ENCODE measurements at regions not wholly inside any gene's neighbourhood (a gene's known extent, or its start where the extent isn't known, plus 50 kb on each side); places are given as distances from the start of the nearest gene placed in this dataset.

GRCh38 chr15:62787401-62787800 lies 255.1 kb upstream of the TPM1 start:
- Histone ChIP-seq H3K27me3 (no peaks in the 10 kb centered on the region), H3K27ac (no peak overlapping the region), H3K36me3 (peaks cover 8% of the 10 kb centered on the region), H3K9me3 (no peaks in the 10 kb centered on the region), H3K4me1 (peaks cover 0 to 10% of the 10 kb centered on the region in 2 donors), H3K4me3 (no peak overlapping the region)
- TF ChIP-seq CTCF (IDR thresholded peaks at IDR 0.05), result no peak
- no peak for DNase-seq (ENCODE audit: low spot score)

GRCh38 chr15:62788224-62788623 lies 254.3 kb upstream of the TPM1 start:
- no peak for TF ChIP-seq CTCF (IDR thresholded peaks at IDR 0.05)
- H3K4me3 ChIP-seq, result no peak overlapping the region
- no peak for DNase-seq (ENCODE audit: low spot score)

GRCh38 chr15:62790546-62790945 lies 252.0 kb upstream of the TPM1 start:
- no peak for TF ChIP-seq CTCF (IDR thresholded peaks at IDR 0.05)
- DNase-seq (ENCODE audit: low spot score), result no peak
- H3K4me3 ChIP-seq, result no peak overlapping the region

More at GRCh38 chr15:62788224-62788623, 254.3 kb upstream of the TPM1 start:
- Histone ChIP-seq H3K27me3 (no peaks in the 10 kb centered on the region), H3K4me1 (peaks cover 0 to 1% of the 10 kb centered on the region in 2 donors), H3K9me3 (no peaks in the 10 kb centered on the region), H3K36me3 (peaks cover 8% of the 10 kb centered on the region), H3K27ac (no peak overlapping the region)

GRCh38 chr15:62791694-62792093 lies 250.9 kb upstream of the TPM1 start:
- H3K4me3 ChIP-seq, result no peak overlapping the region
- no peaks in the 10 kb centered on the region for H3K9me3 ChIP-seq
- no peak for DNase-seq (ENCODE audit: low spot score)
- no peaks in the 10 kb centered on the region for H3K27me3 ChIP-seq
- TF ChIP-seq CTCF (IDR thresholded peaks at IDR 0.05), result no peak
- H3K36me3 ChIP-seq, result no peaks in the 10 kb centered on the region
- no peak overlapping the region for H3K27ac ChIP-seq
- peaks cover 0 to 11% of the 10 kb centered on the region in 2 donors for H3K4me1 ChIP-seq

More at GRCh38 chr15:62790546-62790945, 252.0 kb upstream of the TPM1 start:
- Histone ChIP-seq H3K27me3 (no peaks in the 10 kb centered on the region), H3K27ac (no peak overlapping the region), H3K4me1 (peaks cover 0 to 11% of the 10 kb centered on the region in 2 donors), H3K36me3 (no peaks in the 10 kb centered on the region), H3K9me3 (no peaks in the 10 kb centered on the region)

- DNase-seq (ENCODE audit: low spot score), result no peak
- H3K36me3 ChIP-seq, result peaks cover 9% of the 10 kb centered on the region
- no peaks in the 10 kb centered on the region for H3K9me3 ChIP-seq
- no peaks in the 10 kb centered on the region for H3K27me3 ChIP-seq
- peaks cover 0 to 11% of the 10 kb centered on the region in 2 donors for H3K4me1 ChIP-seq
- no peak overlapping the region for H3K4me3 ChIP-seq
- TF ChIP-seq CTCF (IDR thresholded peaks at IDR 0.05), result no peak
- H3K27ac ChIP-seq, result no peak overlapping the region
These were observed 249.4 kb upstream of the TPM1 start for GRCh38 chr15:62792986-62793751.

GRCh38 chr15:62793752-62794144 lies 248.8 kb upstream of the TPM1 start:
- no peaks in the 10 kb centered on the region for H3K27me3 ChIP-seq
- peaks cover 0 to 11% of the 10 kb centered on the region in 2 donors for H3K4me1 ChIP-seq
- peaks cover 9% of the 10 kb centered on the region for H3K36me3 ChIP-seq
- no peaks in the 10 kb centered on the region for H3K9me3 ChIP-seq
- DNase-seq (ENCODE audit: low spot score), result no peak
- no peak for TF ChIP-seq CTCF (IDR thresholded peaks at IDR 0.05)
- no peak overlapping the region for H3K27ac ChIP-seq
- H3K4me3 ChIP-seq, result no peak overlapping the region

Data from right atrium auricular region (tissue), 2 donors.